ENCODE measurements at regions not wholly inside any gene's neighbourhood (a gene's known extent, or its start where the extent isn't known, plus 50 kb on each side); places are given as distances from the start of the nearest gene placed in this dataset.

DNA sequence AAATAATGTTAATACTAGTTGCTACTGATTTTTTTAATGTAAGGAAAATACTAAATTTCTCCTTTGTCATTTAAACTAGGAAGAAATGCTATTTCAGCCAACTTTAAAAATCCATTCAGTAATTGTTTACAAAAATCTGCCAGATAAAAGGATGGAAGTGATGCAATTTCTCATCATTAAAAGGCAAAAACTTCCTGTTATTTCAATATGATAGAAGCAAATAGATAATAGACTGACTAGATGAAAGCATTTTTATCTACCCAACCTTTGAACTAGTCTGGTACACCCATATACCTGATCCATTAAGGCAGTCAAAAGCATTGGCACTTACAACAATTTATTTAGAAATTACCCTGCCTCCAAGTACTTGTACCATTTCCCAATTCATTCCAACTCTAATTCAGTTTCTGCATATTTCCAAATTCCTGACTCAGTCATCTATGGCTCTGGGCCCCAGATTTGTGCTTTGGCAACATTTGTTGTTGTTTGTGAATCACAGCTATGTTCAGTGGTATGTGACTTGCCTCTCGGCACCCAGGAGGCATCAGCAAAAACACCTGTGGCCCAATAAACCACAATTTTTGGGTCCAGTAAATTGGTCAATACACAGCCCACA, 482.6 kb upstream of the SEMA3A start:
- Histone ChIP-seq H3K9me3 (no peaks in the 10 kb centered on the region), H3K4me3 (ENCODE audit: low read depth, low read length) (no peak overlapping the region), H3K36me3 (ENCODE audit: control insufficient read depth, insufficient read depth, low read length) (no peaks in the 10 kb centered on the region), H3K4me1 (no peaks in the 10 kb centered on the region; the same call in 1 of the 2 replicates), H3K27me3 (replicated peaks; ENCODE audit: control insufficient read depth, insufficient read depth, low read length) (no peaks in the 10 kb centered on the region)
- no TSS peak for BruUV-seq (replicated peaks)
- TF ChIP-seq, protein P1, sequence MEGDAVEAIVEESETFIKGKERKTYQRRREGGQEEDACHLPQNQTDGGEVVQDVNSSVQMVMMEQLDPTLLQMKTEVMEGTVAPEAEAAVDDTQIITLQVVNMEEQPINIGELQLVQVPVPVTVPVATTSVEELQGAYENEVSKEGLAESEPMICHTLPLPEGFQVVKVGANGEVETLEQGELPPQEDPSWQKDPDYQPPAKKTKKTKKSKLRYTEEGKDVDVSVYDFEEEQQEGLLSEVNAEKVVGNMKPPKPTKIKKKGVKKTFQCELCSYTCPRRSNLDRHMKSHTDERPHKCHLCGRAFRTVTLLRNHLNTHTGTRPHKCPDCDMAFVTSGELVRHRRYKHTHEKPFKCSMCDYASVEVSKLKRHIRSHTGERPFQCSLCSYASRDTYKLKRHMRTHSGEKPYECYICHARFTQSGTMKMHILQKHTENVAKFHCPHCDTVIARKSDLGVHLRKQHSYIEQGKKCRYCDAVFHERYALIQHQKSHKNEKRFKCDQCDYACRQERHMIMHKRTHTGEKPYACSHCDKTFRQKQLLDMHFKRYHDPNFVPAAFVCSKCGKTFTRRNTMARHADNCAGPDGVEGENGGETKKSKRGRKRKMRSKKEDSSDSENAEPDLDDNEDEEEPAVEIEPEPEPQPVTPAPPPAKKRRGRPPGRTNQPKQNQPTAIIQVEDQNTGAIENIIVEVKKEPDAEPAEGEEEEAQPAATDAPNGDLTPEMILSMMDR (IDR thresholded peaks at IDR 0.05; ENCODE audit: insufficient read depth in 1 of 2, low read depth in 1 of 2, low read length in 1 of 2, severe bottlenecking in 1 of 2, unreplicated experiment in 1 of 2) = no peak
- no peak for DNase-seq
- Mint-ChIP-seq H3K27ac (ENCODE audit: unreplicated experiment) (no peak overlapping the region), H3K36me3 (ENCODE audit: insufficient read depth, unreplicated experiment) (no peaks in the 10 kb centered on the region), H3K9me3 (ENCODE audit: unreplicated experiment) (no peaks in the 10 kb centered on the region), H3K4me1 (ENCODE audit: low read depth, unreplicated experiment) (peaks cover 2% of the 10 kb centered on the region), H3K4me3 (ENCODE audit: unreplicated experiment) (no peak overlapping the region), H3K27me3 (ENCODE audit: insufficient read depth, unreplicated experiment) (no peaks in the 10 kb centered on the region)
- POLR2A ChIA-PET = no interaction called here
- intact Hi-C loops (cut with micrococcal nuclease; ENCODE audit: unreplicated experiment) = no loop called here
- CTCF ChIA-PET = no interaction called here

DNA sequence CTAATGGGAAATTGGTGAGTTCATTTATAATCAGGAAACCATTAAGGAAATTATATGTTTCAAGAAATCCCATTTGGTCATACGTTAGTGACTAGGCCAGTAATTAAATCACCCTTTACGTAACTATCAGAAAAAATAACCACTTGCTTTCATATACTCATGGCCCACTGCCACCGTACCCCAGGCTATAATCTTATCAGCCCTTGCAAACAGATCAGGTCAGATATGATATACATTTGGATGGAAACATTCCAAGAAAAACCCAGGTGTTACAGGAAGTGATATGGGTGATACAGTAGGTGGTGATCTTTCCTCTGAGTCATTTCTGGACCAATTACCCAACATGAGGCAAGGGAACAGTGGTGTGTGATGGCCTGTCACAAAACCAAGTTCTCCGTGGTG, 481.0 kb upstream of the SEMA3A start:
- DNase-seq = peak; percentile 12 to 34
- intact Hi-C loops (cut with micrococcal nuclease; ENCODE audit: unreplicated experiment) = no loop called here
- no TSS peak for BruUV-seq (replicated peaks)
- ChIA-PET POLR2A (no interaction called here), CTCF (no interaction called here)
- H3K36me3 ChIP-seq (ENCODE audit: control insufficient read depth, insufficient read depth, low read length) = no peaks in the 10 kb centered on the region
- TF ChIP-seq, protein P1 (IDR thresholded peaks at IDR 0.05; ENCODE audit: insufficient read depth in 1 of 2, low read depth in 1 of 2, low read length in 1 of 2, severe bottlenecking in 1 of 2, unreplicated experiment in 1 of 2) = no peak
- Mint-ChIP-seq H3K4me1 (ENCODE audit: low read depth, unreplicated experiment) (no peaks in the 10 kb centered on the region), H3K27me3 (ENCODE audit: insufficient read depth, unreplicated experiment) (no peaks in the 10 kb centered on the region), H3K36me3 (ENCODE audit: insufficient read depth, unreplicated experiment) (no peaks in the 10 kb centered on the region), H3K9me3 (ENCODE audit: unreplicated experiment) (no peaks in the 10 kb centered on the region), H3K4me3 (ENCODE audit: unreplicated experiment) (no peak overlapping the region), H3K27ac (ENCODE audit: unreplicated experiment) (no peak overlapping the region)
- no peaks in the 10 kb centered on the region for H3K27me3 ChIP-seq (replicated peaks; ENCODE audit: control insufficient read depth, insufficient read depth, low read length)
- no peak overlapping the region for H3K4me3 ChIP-seq (ENCODE audit: low read depth, low read length)
- H3K4me1 ChIP-seq = no peaks in the 10 kb centered on the region; the same call in 1 of the 2 replicates
- no peaks in the 10 kb centered on the region for H3K9me3 ChIP-seq

DNA sequence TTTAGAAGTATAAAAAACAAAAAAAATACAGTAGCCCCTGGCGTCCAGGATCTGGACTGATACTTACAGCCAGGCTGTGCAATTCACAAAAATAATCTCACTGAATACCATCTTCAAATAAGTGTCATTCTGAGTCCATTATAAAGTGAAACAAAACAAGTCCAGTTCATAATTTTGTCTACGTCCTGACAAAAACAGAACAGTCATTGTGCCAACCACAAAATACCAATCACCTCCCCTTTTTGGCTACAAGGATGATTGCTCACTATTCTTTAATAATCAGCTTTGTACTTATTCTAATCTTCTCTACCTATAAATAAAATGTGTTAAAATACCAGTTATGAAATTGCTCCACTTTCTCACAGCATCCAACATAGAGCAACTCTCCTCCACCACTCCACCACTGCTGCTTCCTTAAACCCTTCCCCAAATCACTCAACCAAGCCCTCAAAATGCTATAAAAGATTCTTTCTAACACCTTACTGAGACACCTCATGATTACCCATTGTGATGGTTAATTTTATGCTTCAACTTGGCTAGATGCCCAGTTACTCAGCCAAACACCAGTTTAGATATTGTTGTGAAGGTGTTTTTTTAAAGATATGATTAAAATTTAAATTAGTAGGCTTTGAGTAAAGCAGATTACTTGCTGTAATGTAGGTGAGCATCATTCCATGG, 479.8 kb upstream of the SEMA3A start:
- no peaks in the 10 kb centered on the region for H3K9me3 ChIP-seq
- H3K27me3 ChIP-seq (replicated peaks; ENCODE audit: control insufficient read depth, insufficient read depth, low read length) = no peaks in the 10 kb centered on the region
- no peaks in the 10 kb centered on the region; the same call in 1 of the 2 replicates for H3K4me1 ChIP-seq
- no TSS peak for BruUV-seq (replicated peaks)
- POLR2A ChIA-PET = no interaction called here
- Mint-ChIP-seq H3K36me3 (ENCODE audit: insufficient read depth, unreplicated experiment) (no peaks in the 10 kb centered on the region), H3K4me1 (ENCODE audit: low read depth, unreplicated experiment) (no peaks in the 10 kb centered on the region), H3K4me3 (ENCODE audit: unreplicated experiment) (no peak overlapping the region), H3K27ac (ENCODE audit: unreplicated experiment) (no peak overlapping the region), H3K27me3 (ENCODE audit: insufficient read depth, unreplicated experiment) (no peaks in the 10 kb centered on the region), H3K9me3 (ENCODE audit: unreplicated experiment) (no peaks in the 10 kb centered on the region)
- TF ChIP-seq, protein P1 (IDR thresholded peaks at IDR 0.05; ENCODE audit: insufficient read depth in 1 of 2, low read depth in 1 of 2, low read length in 1 of 2, severe bottlenecking in 1 of 2, unreplicated experiment in 1 of 2) = no peak
- intact Hi-C loops (cut with micrococcal nuclease; ENCODE audit: unreplicated experiment) = no loop called here
- CTCF ChIA-PET = no interaction called here
- H3K4me3 ChIP-seq (ENCODE audit: low read depth, low read length) = no peak overlapping the region
- H3K36me3 ChIP-seq (ENCODE audit: control insufficient read depth, insufficient read depth, low read length) = no peaks in the 10 kb centered on the region
- DNase-seq = no peak

Data from Caco-2 (cell line).